ENCODE measurements at regions not wholly inside any gene's neighbourhood (a gene's known extent, or its start where the extent isn't known, plus 50 kb on each side); places are given as distances from the start of the nearest gene placed in this dataset.

GRCh38 chr14:62369919-62370560 lies 607.8 kb downstream of the SNAPC1 start:
- Histone ChIP-seq H3K27ac (ENCODE audit: insufficient read depth in 1 of 2, low read depth in 1 of 2, low read length in 2 of 2, poor library complexity in 1 of 2, severe bottlenecking in 2 of 2) (no peak overlapping the region), H3K27me3 (replicated peaks in 2 of 5; ENCODE audit: control insufficient read depth in 4 of 5, insufficient read depth in 5 of 5, low read length in 4 of 5) (no peaks in the 10 kb centered on the region), H3K4me3 (ENCODE audit: control insufficient read depth in 1 of 7, extremely low read depth in 1 of 7, insufficient read depth in 4 of 7, low read depth in 2 of 7, low read length in 6 of 7) (no peak overlapping the region), H3K36me3 (ENCODE audit: control insufficient read depth in 4 of 4, insufficient read depth in 4 of 4, low read length in 3 of 4) (no peaks in the 10 kb centered on the region), H3K4me1 (ENCODE audit: control extremely low read depth in 1 of 4, control insufficient read depth in 4 of 4, insufficient read depth in 4 of 4, low read length in 3 of 4) (no peaks in the 10 kb centered on the region), H3K9me3 (ENCODE audit: control extremely low read depth in 1 of 5, control insufficient read depth in 4 of 5, insufficient read depth in 2 of 5, low read depth in 1 of 5, low read length in 4 of 5) (no peaks in the 10 kb centered on the region)
- ChIA-PET CTCF (no interaction called here), POLR2A (no interaction called here)
- DNase-seq = no peak

GRCh38 chr14:62373944-62374343 lies 611.7 kb downstream of the SNAPC1 start:
- no peak for DNase-seq
- H3K4me1 ChIP-seq (ENCODE audit: control extremely low read depth in 1 of 4, control insufficient read depth in 4 of 4, insufficient read depth in 4 of 4, low read length in 3 of 4) = no peaks in the 10 kb centered on the region
- no peaks in the 10 kb centered on the region for H3K27me3 ChIP-seq (replicated peaks in 2 of 5; ENCODE audit: control insufficient read depth in 4 of 5, insufficient read depth in 5 of 5, low read length in 4 of 5)
- no peak overlapping the region for H3K4me3 ChIP-seq (ENCODE audit: control insufficient read depth in 1 of 7, extremely low read depth in 1 of 7, insufficient read depth in 4 of 7, low read depth in 2 of 7, low read length in 6 of 7)
- CTCF ChIA-PET = no interaction called here
- no peaks in the 10 kb centered on the region for H3K9me3 ChIP-seq (ENCODE audit: control extremely low read depth in 1 of 5, control insufficient read depth in 4 of 5, insufficient read depth in 2 of 5, low read depth in 1 of 5, low read length in 4 of 5)
- no peaks in the 10 kb centered on the region for H3K36me3 ChIP-seq (ENCODE audit: control insufficient read depth in 4 of 4, insufficient read depth in 4 of 4, low read length in 3 of 4)
- no peak overlapping the region for H3K27ac ChIP-seq (ENCODE audit: insufficient read depth in 1 of 2, low read depth in 1 of 2, low read length in 2 of 2, poor library complexity in 1 of 2, severe bottlenecking in 2 of 2)
- POLR2A ChIA-PET = no interaction called here

- Histone ChIP-seq H3K4me1 (ENCODE audit: control extremely low read depth in 1 of 4, control insufficient read depth in 4 of 4, insufficient read depth in 4 of 4, low read length in 3 of 4) (no peaks in the 10 kb centered on the region), H3K4me3 (ENCODE audit: control insufficient read depth in 1 of 7, extremely low read depth in 1 of 7, insufficient read depth in 4 of 7, low read depth in 2 of 7, low read length in 6 of 7) (no peak overlapping the region), H3K36me3 (ENCODE audit: control insufficient read depth in 4 of 4, insufficient read depth in 4 of 4, low read length in 3 of 4) (no peaks in the 10 kb centered on the region), H3K27ac (ENCODE audit: insufficient read depth in 1 of 2, low read depth in 1 of 2, low read length in 2 of 2, poor library complexity in 1 of 2, severe bottlenecking in 2 of 2) (no peak overlapping the region), H3K27me3 (replicated peaks in 2 of 5; ENCODE audit: control insufficient read depth in 4 of 5, insufficient read depth in 5 of 5, low read length in 4 of 5) (no peaks in the 10 kb centered on the region), H3K9me3 (ENCODE audit: control extremely low read depth in 1 of 5, control insufficient read depth in 4 of 5, insufficient read depth in 2 of 5, low read depth in 1 of 5, low read length in 4 of 5) (no peaks in the 10 kb centered on the region)
- ChIA-PET POLR2A (no interaction called here), CTCF (no interaction called here)
- no CpG with 5 or more reads among the region's 2 CpGs for WGBS (ENCODE audit: insufficient coverage)
- no peak for DNase-seq
Measured at GRCh38 chr14:62378057-62378456, 615.8 kb downstream of the SNAPC1 start.

- no peaks in the 10 kb centered on the region for H3K4me1 ChIP-seq (ENCODE audit: control extremely low read depth in 1 of 4, control insufficient read depth in 4 of 4, insufficient read depth in 4 of 4, low read length in 3 of 4)
- no peak overlapping the region for H3K27ac ChIP-seq (ENCODE audit: insufficient read depth in 1 of 2, low read depth in 1 of 2, low read length in 2 of 2, poor library complexity in 1 of 2, severe bottlenecking in 2 of 2)
- ChIA-PET CTCF (no interaction called here), POLR2A (no interaction called here)
- 92% methylated on average over 8 of the region's 8 CpGs for WGBS (ENCODE audit: insufficient coverage)
- H3K36me3 ChIP-seq (ENCODE audit: control insufficient read depth in 4 of 4, insufficient read depth in 4 of 4, low read length in 3 of 4) = no peaks in the 10 kb centered on the region
- H3K9me3 ChIP-seq (ENCODE audit: control extremely low read depth in 1 of 5, control insufficient read depth in 4 of 5, insufficient read depth in 2 of 5, low read depth in 1 of 5, low read length in 4 of 5) = no peaks in the 10 kb centered on the region
- H3K27me3 ChIP-seq (replicated peaks in 2 of 5; ENCODE audit: control insufficient read depth in 4 of 5, insufficient read depth in 5 of 5, low read length in 4 of 5) = no peaks in the 10 kb centered on the region
- no peak for DNase-seq
- no peak overlapping the region for H3K4me3 ChIP-seq (ENCODE audit: control insufficient read depth in 1 of 7, extremely low read depth in 1 of 7, insufficient read depth in 4 of 7, low read depth in 2 of 7, low read length in 6 of 7)
Measured at GRCh38 chr14:62381311-62382070, 619.3 kb downstream of the SNAPC1 start.

- Histone ChIP-seq H3K9me3 (ENCODE audit: control extremely low read depth in 1 of 5, control insufficient read depth in 4 of 5, insufficient read depth in 2 of 5, low read depth in 1 of 5, low read length in 4 of 5) (no peaks in the 10 kb centered on the region), H3K4me1 (ENCODE audit: control extremely low read depth in 1 of 4, control insufficient read depth in 4 of 4, insufficient read depth in 4 of 4, low read length in 3 of 4) (no peaks in the 10 kb centered on the region), H3K27ac (ENCODE audit: insufficient read depth in 1 of 2, low read depth in 1 of 2, low read length in 2 of 2, poor library complexity in 1 of 2, severe bottlenecking in 2 of 2) (no peak overlapping the region), H3K4me3 (ENCODE audit: control insufficient read depth in 1 of 7, extremely low read depth in 1 of 7, insufficient read depth in 4 of 7, low read depth in 2 of 7, low read length in 6 of 7) (no peak overlapping the region), H3K36me3 (ENCODE audit: control insufficient read depth in 4 of 4, insufficient read depth in 4 of 4, low read length in 3 of 4) (no peaks in the 10 kb centered on the region), H3K27me3 (replicated peaks in 2 of 5; ENCODE audit: control insufficient read depth in 4 of 5, insufficient read depth in 5 of 5, low read length in 4 of 5) (no peaks in the 10 kb centered on the region)
- POLR2A ChIA-PET = no interaction called here
- CTCF ChIA-PET = no interaction called here
- no peak for DNase-seq
- WGBS (ENCODE audit: insufficient coverage) = 100% methylated on average over 1 of the region's 4 CpGs
Measured at GRCh38 chr14:62409169-62409568, 636.1 kb downstream of the KCNH5 start.

- no peak overlapping the region for H3K27ac ChIP-seq (ENCODE audit: insufficient read depth in 1 of 2, low read depth in 1 of 2, low read length in 2 of 2, poor library complexity in 1 of 2, severe bottlenecking in 2 of 2)
- ChIA-PET CTCF (no interaction called here), POLR2A (no interaction called here)
- H3K36me3 ChIP-seq (ENCODE audit: control insufficient read depth in 4 of 4, insufficient read depth in 4 of 4, low read length in 3 of 4) = no peaks in the 10 kb centered on the region
- H3K4me3 ChIP-seq (ENCODE audit: control insufficient read depth in 1 of 7, extremely low read depth in 1 of 7, insufficient read depth in 4 of 7, low read depth in 2 of 7, low read length in 6 of 7) = no peak overlapping the region
- no peaks in the 10 kb centered on the region for H3K4me1 ChIP-seq (ENCODE audit: control extremely low read depth in 1 of 4, control insufficient read depth in 4 of 4, insufficient read depth in 4 of 4, low read length in 3 of 4)
- H3K27me3 ChIP-seq (replicated peaks in 2 of 5; ENCODE audit: control insufficient read depth in 4 of 5, insufficient read depth in 5 of 5, low read length in 4 of 5) = no peaks in the 10 kb centered on the region
- no peak for DNase-seq
- WGBS (ENCODE audit: insufficient coverage) = 100% methylated on average over 1 of the region's 2 CpGs
- no peaks in the 10 kb centered on the region for H3K9me3 ChIP-seq (ENCODE audit: control extremely low read depth in 1 of 5, control insufficient read depth in 4 of 5, insufficient read depth in 2 of 5, low read depth in 1 of 5, low read length in 4 of 5)
Measured at GRCh38 chr14:62409626-62410300, 635.5 kb downstream of the KCNH5 start.

- DNase-seq = no peak
- CTCF ChIA-PET = no interaction called here
Measured at GRCh38 chr14:62420847-62421246, 624.4 kb downstream of the KCNH5 start.

More at GRCh38 chr14:62420847-62421246, 624.4 kb downstream of the KCNH5 start:
- POLR2A ChIA-PET = no interaction called here
- Histone ChIP-seq H3K27ac (ENCODE audit: insufficient read depth in 1 of 2, low read depth in 1 of 2, low read length in 2 of 2, poor library complexity in 1 of 2, severe bottlenecking in 2 of 2) (no peak overlapping the region), H3K4me3 (ENCODE audit: control insufficient read depth in 1 of 7, extremely low read depth in 1 of 7, insufficient read depth in 4 of 7, low read depth in 2 of 7, low read length in 6 of 7) (no peak overlapping the region), H3K27me3 (replicated peaks in 2 of 5; ENCODE audit: control insufficient read depth in 4 of 5, insufficient read depth in 5 of 5, low read length in 4 of 5) (no peaks in the 10 kb centered on the region), H3K9me3 (ENCODE audit: control extremely low read depth in 1 of 5, control insufficient read depth in 4 of 5, insufficient read depth in 2 of 5, low read depth in 1 of 5, low read length in 4 of 5) (no peaks in the 10 kb centered on the region), H3K36me3 (ENCODE audit: control insufficient read depth in 4 of 4, insufficient read depth in 4 of 4, low read length in 3 of 4) (no peaks in the 10 kb centered on the region), H3K4me1 (ENCODE audit: control extremely low read depth in 1 of 4, control insufficient read depth in 4 of 4, insufficient read depth in 4 of 4, low read length in 3 of 4) (no peaks in the 10 kb centered on the region)
- WGBS (ENCODE audit: insufficient coverage) = no CpG with 5 or more reads among the region's 1 CpG
